H9 (cell line): ENCODE measurements at regions not wholly inside any gene's neighbourhood (a gene's known extent, or its start where the extent isn't known, plus 50 kb on each side); places are given as distances from the start of the nearest gene placed in this dataset.

Experiments
- DNase-seq: peaks from one replicate; pipeline ENCODE4 v3.0.0-alpha.2; 2017
- H2AFZ ChIP-seq: one replicate; pipeline ENCODE4 v1.6.1; 2013; ENCODE audit warnings: mild to moderate bottlenecking, low read length, control low read depth, moderate library complexity
- H2AK5ac ChIP-seq: 2 replicates; pipeline ENCODE4 v1.6.1; 2013; ENCODE audit warnings: low read length, control low read depth, mixed read lengths; ENCODE audit not compliant: insufficient read length
- H2BK120ac ChIP-seq: one replicate; pipeline ENCODE4 v1.6.1; 2013; ENCODE audit warnings: low read depth, mild to moderate bottlenecking, low read length, control low read depth, inconsistent platforms; ENCODE audit not compliant: poor library complexity, severe bottlenecking
- H2BK12ac ChIP-seq: 2 replicates; pipeline ENCODE4 v1.6.1; 2013; ENCODE audit warnings: low read length, control low read depth, mixed read lengths, low read depth; ENCODE audit not compliant: insufficient read length
- H2BK15ac ChIP-seq: 2 replicates; pipeline ENCODE4 v1.6.1; 2013; ENCODE audit warnings: low read depth, low read length, control low read depth
- H2BK20ac ChIP-seq: one replicate; pipeline ENCODE4 v1.6.1; 2013; ENCODE audit warnings: low read depth, mild to moderate bottlenecking, low read length, control low read depth, inconsistent platforms; ENCODE audit not compliant: poor library complexity, severe bottlenecking
- H2BK5ac ChIP-seq: 2 replicates; pipeline ENCODE4 v1.6.1; 2013; ENCODE audit warnings: low read length, control low read depth, mixed read lengths; ENCODE audit not compliant: insufficient read length
- H3K14ac ChIP-seq: 2 replicates; pipeline ENCODE4 v1.6.1; 2013; ENCODE audit warnings: low read length, control low read depth; ENCODE audit not compliant: insufficient read depth
- H3K18ac ChIP-seq: 2 replicates; pipeline ENCODE4 v1.6.1; 2013; ENCODE audit warnings: low read depth, mild to moderate bottlenecking, mixed read lengths, low read length, control low read depth; ENCODE audit not compliant: insufficient read length
- H3K23ac ChIP-seq: 2 replicates; pipeline ENCODE4 v1.6.1; 2013; ENCODE audit warnings: low read length, control low read depth, mixed read lengths, low read depth; ENCODE audit not compliant: insufficient read length
- H3K23me2 ChIP-seq: 2 replicates; pipeline ENCODE4 v1.6.1; 2013; ENCODE audit warnings: low read depth, mild to moderate bottlenecking, mixed read lengths, low read length, control low read depth; ENCODE audit not compliant: insufficient read length, poor library complexity, severe bottlenecking
- H3K27ac ChIP-seq: 2 replicates; pipeline ENCODE4 v1.5.1; 2013; ENCODE audit warnings: low read length, control low read depth, mixed read lengths, low read depth; ENCODE audit not compliant: insufficient read length
- H3K27me3 ChIP-seq: 2 replicates; pipeline ENCODE4 v1.6.1; 2013; ENCODE audit warnings: low read length, control low read depth, inconsistent platforms; ENCODE audit not compliant: insufficient read depth
- H3K4ac ChIP-seq: 2 replicates; pipeline ENCODE4 v1.6.1; 2013; ENCODE audit warnings: low read depth, mild to moderate bottlenecking, control low read depth, inconsistent platforms, low read length, moderate library complexity
- H3K4me1 ChIP-seq: 2 replicates; pipeline ENCODE4 v1.6.1; 2013; ENCODE audit warnings: low read length, control low read depth, inconsistent platforms; ENCODE audit not compliant: insufficient read depth
- H3K4me2 ChIP-seq: 2 replicates; pipeline ENCODE4 v1.6.1; 2013; ENCODE audit warnings: low read length, control low read depth, mixed read lengths; ENCODE audit not compliant: insufficient read length, insufficient read depth
- H3K56ac ChIP-seq: 2 replicates; pipeline ENCODE4 v1.6.1; 2013; ENCODE audit warnings: low read depth, mild to moderate bottlenecking, mixed read lengths, low read length, control low read depth; ENCODE audit not compliant: insufficient read length
- H3K79me1 ChIP-seq: 2 replicates; pipeline ENCODE4 v1.6.1; 2013; ENCODE audit warnings: low read depth, mild to moderate bottlenecking, moderate library complexity, low read length, control low read depth, inconsistent platforms; ENCODE audit not compliant: insufficient read depth, poor library complexity, severe bottlenecking
- H3K79me2 ChIP-seq: 2 replicates; pipeline ENCODE4 v1.6.1; 2013; ENCODE audit warnings: low read length, control low read depth, inconsistent platforms; ENCODE audit not compliant: insufficient read depth
- H3K9ac ChIP-seq: 2 replicates; pipeline ENCODE4 v1.6.1; 2013; ENCODE audit warnings: low read length, control low read depth, mixed read lengths; ENCODE audit not compliant: insufficient read length; ENCODE audit errors: extremely low read depth
- H3K9me3 ChIP-seq: one replicate; pipeline ENCODE4 v1.6.1; 2013; ENCODE audit warnings: low read depth, low read length, inconsistent platforms; ENCODE audit not compliant: control insufficient read depth
- H3T11ph ChIP-seq: one replicate; pipeline ENCODE4 v1.6.1; 2013; ENCODE audit warnings: mild to moderate bottlenecking, low read length, control low read depth, inconsistent platforms
- H4K20me1 ChIP-seq: one replicate; pipeline ENCODE4 v1.6.1; 2013; ENCODE audit not compliant: control insufficient read depth, insufficient read length, insufficient read depth
- H4K5ac ChIP-seq: 2 replicates; pipeline ENCODE4 v1.6.1; 2013; ENCODE audit warnings: low read depth, mild to moderate bottlenecking, mixed read lengths, low read length, control low read depth; ENCODE audit not compliant: insufficient read length
- H4K8ac ChIP-seq: replicated peaks from 2 replicates; pipeline ENCODE4 v1.6.1; 2013; ENCODE audit warnings: low read length, control low read depth, mixed read lengths, low read depth; ENCODE audit not compliant: insufficient read length
- H4K91ac ChIP-seq: 2 replicates; pipeline ENCODE4 v1.6.1; 2013; ENCODE audit warnings: low read depth, mild to moderate bottlenecking, moderate library complexity, mixed read lengths, low read length, control low read depth; ENCODE audit not compliant: insufficient read length
- H3K27ac Mint-ChIP-seq, 3 experiments: 2 replicates in 2 of 3; 3 replicates in 1 of 3; pipeline ENCODE4 v1.8.0; 2020 to 2021; ENCODE audit warnings: mixed read lengths in 3 of 3, mild to moderate bottlenecking in 1 of 3, moderate library complexity in 1 of 3
- H3K27me3 Mint-ChIP-seq: 2 replicates; pipeline ENCODE4 v1.8.0; 2021; ENCODE audit warnings: low read depth, mild to moderate bottlenecking, moderate library complexity, mixed read lengths
- H3K36me3 Mint-ChIP-seq, 3 experiments: 2 replicates in 2 of 3; 3 replicates in 1 of 3; pipeline ENCODE4 v1.8.0; 2020 to 2021; ENCODE audit warnings: low read depth in 3 of 3, mixed read lengths in 3 of 3; ENCODE audit not compliant: insufficient read depth in 1 of 3
- H3K4me1 Mint-ChIP-seq, 2 experiments: 2 replicates each; pipeline ENCODE4 v1.8.0; 2020; ENCODE audit warnings: mixed read lengths in 2 of 2
- H3K4me3 Mint-ChIP-seq, 2 experiments: 2 replicates in 1 of 2; 3 replicates in 1 of 2; pipeline ENCODE4 v1.8.0; 2020 to 2021; ENCODE audit warnings: mild to moderate bottlenecking in 2 of 2, mixed read lengths in 2 of 2, moderate library complexity in 1 of 2
- H3K9me3 Mint-ChIP-seq, 2 experiments: 2 replicates in 1 of 2; 3 replicates in 1 of 2; pipeline ENCODE4 v1.8.0; 2020; ENCODE audit warnings: mild to moderate bottlenecking in 2 of 2, mixed read lengths in 2 of 2, moderate library complexity in 1 of 2
- CTCF ChIP-seq: fragments of 200-600 bp; sonication (generic); conservative IDR thresholded peaks from 3 replicates; pipeline ENCODE4 v1.8.0; 2021; ENCODE audit warnings: antibody characterized with exemption, mild to moderate bottlenecking

- Histone ChIP-seq H2BK120ac (no peak overlapping the region), H3K4me1 (no peaks in the 10 kb centered on the region), H3K23ac (no peak overlapping the region), H2BK20ac (no peak overlapping the region), H3K4ac (no peak overlapping the region), H3K79me1 (no peaks in the 10 kb centered on the region), H3T11ph (no peak overlapping the region), H3K9me3 (no peaks in the 10 kb centered on the region), H3K14ac (no peak overlapping the region), H2BK15ac (no peak overlapping the region), H3K23me2 (no peaks in the 10 kb centered on the region), H3K56ac (no peak overlapping the region), H4K5ac (no peak overlapping the region), H3K18ac (no peak overlapping the region), H3K27ac (no peak overlapping the region), H4K91ac (no peak overlapping the region), H2BK12ac (no peak overlapping the region), H3K4me2 (no peak overlapping the region), H3K27me3 (no peaks in the 10 kb centered on the region), H2AFZ (no peak overlapping the region), H2BK5ac (no peak overlapping the region), H4K8ac (no peak overlapping the region), H3K9ac (no peak overlapping the region), H4K20me1 (no peaks in the 10 kb centered on the region), H3K79me2 (no peaks in the 10 kb centered on the region), H2AK5ac (no peak overlapping the region)
- H3K9me3 Mint-ChIP-seq: no peaks in the 10 kb centered on the region
- no peak for DNase-seq
- no peak overlapping the region for H3K27ac Mint-ChIP-seq
- no peaks in the 10 kb centered on the region for H3K4me1 Mint-ChIP-seq
- H3K36me3 Mint-ChIP-seq: peaks cover 0 to 1% (median 0%) of the 10 kb centered on the region in 3 experiments; a peak in 1 of 7 replicates
- no peak overlapping the region for H3K4me3 Mint-ChIP-seq
- H3K27me3 Mint-ChIP-seq: peaks cover 2% of the 10 kb centered on the region; the same call in 1 of the 2 replicates
- no peak for TF ChIP-seq CTCF
Measured at GRCh38 chr18:40917056-40917455, 1038.0 kb upstream of the PIK3C3 start.
